Gastroesophageal sphincter (tissue), 4 donors: ENCODE measurements at regions not wholly inside any gene's neighbourhood (a gene's known extent, or its start where the extent isn't known, plus 50 kb on each side); places are given as distances from the start of the nearest gene placed in this dataset.

ENCODE experiments used
- ATAC-seq: fragments of 150-250 bp; one replicate; pipeline ENCODE4 v1.9.1; 2016; ENCODE audit warnings: mild to moderate bottlenecking, moderate library complexity
- H3K27ac ChIP-seq, 4 donors: fragments of 200-600 bp; sonication (generic) in 3 of 4; 1 replicate in 3 of 4; 2 replicates in 1 of 4; pipeline ENCODE4 v1.5.1; 2016 to 2019
- H3K27me3 ChIP-seq: fragments of 200-600 bp; sonication (generic); one replicate; pipeline ENCODE4 v1.5.1; 2019
- H3K36me3 ChIP-seq, 2 donors: fragments of 200-600 bp; sonication (generic); one replicate each; pipeline ENCODE4 v1.5.1; 2019; ENCODE audit warnings: control low read depth in 1 of 2
- H3K4me1 ChIP-seq, 3 donors: fragments of 200-600 bp; sonication (generic); 1 replicate in 2 of 3; 2 replicates in 1 of 3; pipeline ENCODE4 v1.5.1; 2016 to 2019; ENCODE audit warnings: control low read depth in 2 of 3
- H3K4me3 ChIP-seq, 2 donors: fragments of 200-600 bp; sonication (generic); one replicate each; pipeline ENCODE4 v1.5.1; 2019; ENCODE audit warnings: mild to moderate bottlenecking in 1 of 2, moderate library complexity in 1 of 2
- H3K9me3 ChIP-seq, 3 donors: fragments of 200-600 bp; sonication (generic); one replicate each; pipeline ENCODE4 v1.5.1; 2017 to 2019; ENCODE audit warnings: control low read depth in 2 of 3
- CTCF ChIP-seq, 4 experiments: fragments of 200-600 bp in 2 of 4; fragments of 450-650 bp in 2 of 4; sonication (generic) in 1 of 4; IDR thresholded peaks; one replicate each; pipeline ENCODE4 v1.5.1; 2017 to 2019; ENCODE audit warnings: antibody characterized with exemption in 4 of 4, mild to moderate bottlenecking in 2 of 4, moderate library complexity in 2 of 4
- EP300 ChIP-seq: sonication (generic); formaldehyde crosslinking; IDR thresholded peaks from one replicate; pipeline ENCODE4 v1.6.1; 2017; ENCODE audit warnings: antibody characterized with exemption, mild to moderate bottlenecking
- POLR2A ChIP-seq, 2 donors: fragments of 450-650 bp; IDR thresholded peaks; one replicate each; pipeline ENCODE4 v1.6.1; 2017; ENCODE audit warnings: antibody characterized with exemption in 2 of 2, mild to moderate bottlenecking in 2 of 2, moderate library complexity in 1 of 2
- POLR2AphosphoS5 ChIP-seq: sonication (generic); formaldehyde crosslinking; IDR thresholded peaks from one replicate; pipeline ENCODE4 v1.6.1; 2017; ENCODE audit warnings: antibody characterized with exemption
- WGBS, 2 donors: methylation state at CpG; one replicate each; pipeline ENCODE4 v1.1.5; 2018; ENCODE audit warnings: low coverage in 1 of 2; 5-methylcytosine and 5-hydroxymethylcytosine counted together

DNA sequence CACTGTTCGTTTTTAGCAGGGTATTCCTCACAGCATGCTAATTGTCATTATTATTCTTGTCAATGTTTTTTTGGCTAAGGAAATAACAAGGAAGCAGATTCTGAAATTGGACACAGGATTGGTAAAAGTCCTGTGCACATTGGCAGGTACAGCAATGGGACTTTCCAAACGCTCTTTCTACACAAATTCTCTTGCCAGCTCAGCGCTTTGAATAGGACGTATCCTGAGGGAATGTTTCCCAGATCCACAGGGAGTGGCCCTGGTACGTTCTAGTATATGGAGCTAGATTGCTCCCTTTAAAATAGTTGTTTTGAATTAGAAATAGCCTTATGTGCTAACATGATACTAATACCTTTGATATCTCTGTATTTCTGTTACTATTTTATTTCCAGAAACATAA lies 82.8 kb upstream of the GRB10 start:
- WGBS, 2 donors, result 26 to 68% methylated on average over 4 to 5 of the region's 5 CpGs
- Histone ChIP-seq H3K27me3 (no peaks in the 10 kb centered on the region), H3K4me3 (no peak overlapping the region), H3K36me3 (no peaks in the 10 kb centered on the region), H3K4me1 (no peaks in the 10 kb centered on the region), H3K9me3 (no peaks in the 10 kb centered on the region), H3K27ac (no peak overlapping the region)
- no peak for ATAC-seq
- TF ChIP-seq CTCF (IDR thresholded peaks at IDR 0.05) (no peak), EP300 (no peak), POLR2A (IDR thresholded peaks at IDR 0.05) (no peak), POLR2AphosphoS5 (no peak)

DNA sequence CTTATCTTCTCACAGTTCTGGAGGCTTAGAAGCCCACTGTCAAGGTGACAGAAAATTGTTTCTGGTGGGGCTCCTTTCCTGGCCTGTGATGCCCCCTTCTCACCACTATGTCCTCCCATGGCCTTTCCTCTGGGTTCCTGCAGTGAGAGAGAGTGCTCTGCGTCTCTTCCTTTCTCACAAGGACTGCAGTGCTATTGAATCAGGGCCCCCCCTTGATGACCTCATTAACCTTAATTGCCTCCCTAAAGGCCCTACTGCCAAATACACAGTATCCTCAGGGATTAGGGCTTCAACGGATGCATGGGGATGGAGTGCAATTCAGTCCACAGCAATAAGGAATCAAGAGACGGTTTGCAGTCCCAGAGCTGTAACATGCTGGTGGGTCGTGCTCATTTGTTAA lies 82.0 kb upstream of the GRB10 start:
- Histone ChIP-seq H3K27ac (no peak overlapping the region), H3K36me3 (no peaks in the 10 kb centered on the region), H3K9me3 (no peaks in the 10 kb centered on the region), H3K4me1 (no peaks in the 10 kb centered on the region), H3K4me3 (no peak overlapping the region), H3K27me3 (no peaks in the 10 kb centered on the region)
- no peak for TF ChIP-seq POLR2AphosphoS5
- no peak for TF ChIP-seq CTCF (IDR thresholded peaks at IDR 0.05)
- TF ChIP-seq EP300, result no peak
- TF ChIP-seq POLR2A (IDR thresholded peaks at IDR 0.05), result no peak
- no peak for ATAC-seq
- 60 to 77% methylated on average over 4 of the region's 4 CpGs for WGBS, 2 donors

DNA sequence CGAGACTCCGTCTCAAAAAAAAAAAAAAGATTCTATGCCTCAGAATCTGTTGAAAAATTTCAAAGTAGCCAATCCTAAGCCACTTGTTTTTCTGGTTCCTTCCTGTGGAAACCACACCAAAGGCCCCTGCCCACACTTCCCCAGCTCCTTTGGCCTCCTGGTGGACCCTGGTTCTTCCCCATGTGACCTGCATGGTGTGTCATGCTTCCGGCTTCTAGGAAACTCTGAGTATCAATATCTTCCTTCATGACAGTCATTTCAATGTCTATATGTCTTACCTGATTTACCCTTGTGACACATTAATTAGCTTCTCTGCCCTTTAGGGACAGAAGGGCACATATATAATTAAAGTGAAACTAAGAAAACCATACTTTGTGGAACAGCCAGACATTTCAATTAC lies 80.4 kb upstream of the GRB10 start:
- no peaks in the 10 kb centered on the region for H3K4me1 ChIP-seq
- TF ChIP-seq POLR2A (IDR thresholded peaks at IDR 0.05) (no peak), POLR2AphosphoS5 (no peak), EP300 (no peak), CTCF (IDR thresholded peaks at IDR 0.05) (no peak)
- H3K4me3 ChIP-seq, result no peak overlapping the region
- H3K36me3 ChIP-seq, result no peaks in the 10 kb centered on the region
- no peak for ATAC-seq
- H3K27me3 ChIP-seq, result peaks cover 7% of the 10 kb centered on the region
- WGBS, 2 donors, result 67 to 73% methylated on average over 3 of the region's 3 CpGs
- no peaks in the 10 kb centered on the region for H3K9me3 ChIP-seq
- H3K27ac ChIP-seq, result no peak overlapping the region

DNA sequence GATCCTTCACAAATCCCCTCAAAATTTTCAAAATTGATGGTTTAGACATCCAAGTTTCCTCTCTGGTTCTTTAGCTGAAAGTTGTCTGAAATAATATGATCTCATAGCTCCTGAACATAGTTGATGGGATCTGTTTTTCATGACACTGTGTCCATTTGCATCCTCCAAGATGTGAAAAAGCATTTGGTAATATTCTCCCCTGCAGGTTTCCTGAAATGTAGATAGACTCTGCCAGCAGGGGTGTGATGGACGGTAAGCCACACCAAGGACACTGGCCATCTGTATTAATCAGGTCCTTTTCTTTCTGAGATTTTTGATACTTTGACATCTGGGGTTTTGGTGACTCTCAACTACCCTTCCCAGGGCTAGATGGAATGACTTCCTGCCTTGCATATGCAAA lies 79.6 kb upstream of the GRB10 start:
- ATAC-seq, result no peak
- Histone ChIP-seq H3K27me3 (peaks cover 8% of the 10 kb centered on the region), H3K36me3 (no peaks in the 10 kb centered on the region), H3K27ac (no peak overlapping the region), H3K4me1 (no peaks in the 10 kb centered on the region), H3K4me3 (no peak overlapping the region), H3K9me3 (no peaks in the 10 kb centered on the region)
- 100% methylated on average over 1 of the region's 1 CpG for WGBS, 2 donors
- no peak for TF ChIP-seq CTCF (IDR thresholded peaks at IDR 0.05)
- no peak for TF ChIP-seq POLR2A (IDR thresholded peaks at IDR 0.05)
- TF ChIP-seq EP300, result no peak
- TF ChIP-seq POLR2AphosphoS5, result no peak

DNA sequence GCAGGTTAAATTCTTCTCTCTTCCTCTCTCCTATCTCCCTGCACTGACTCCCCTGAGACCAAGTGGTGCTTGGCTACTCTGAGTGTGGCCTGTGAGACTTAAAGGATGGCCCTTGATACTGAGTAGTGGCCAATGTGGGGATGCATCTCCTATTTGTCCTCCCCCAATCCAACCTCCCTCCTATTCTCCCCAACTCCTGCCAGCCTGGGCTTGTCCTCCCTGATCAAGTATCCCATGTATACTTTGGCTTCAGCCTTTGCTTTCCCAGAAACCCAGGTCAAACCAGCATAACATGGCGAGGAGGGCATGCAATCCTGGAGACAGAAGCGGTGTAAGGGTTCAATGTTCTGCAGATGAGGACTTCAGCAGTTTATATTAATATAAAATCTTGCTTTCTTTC lies 77.9 kb upstream of the GRB10 start:
- Histone ChIP-seq H3K4me1 (no peaks in the 10 kb centered on the region), H3K36me3 (no peaks in the 10 kb centered on the region), H3K27me3 (peaks cover 16% of the 10 kb centered on the region), H3K27ac (no peak overlapping the region), H3K4me3 (no peak overlapping the region), H3K9me3 (no peaks in the 10 kb centered on the region)
- no peak for ATAC-seq
- TF ChIP-seq POLR2AphosphoS5 (no peak), CTCF (IDR thresholded peaks at IDR 0.05) (no peak), EP300 (no peak), POLR2A (IDR thresholded peaks at IDR 0.05) (no peak)
- 80 to 95% methylated on average over 2 of the region's 2 CpGs for WGBS, 2 donors
